ENCODE measurements at regions not wholly inside any gene's neighbourhood (a gene's known extent, or its start where the extent isn't known, plus 50 kb on each side); places are given as distances from the start of the nearest gene placed in this dataset.

DNA sequence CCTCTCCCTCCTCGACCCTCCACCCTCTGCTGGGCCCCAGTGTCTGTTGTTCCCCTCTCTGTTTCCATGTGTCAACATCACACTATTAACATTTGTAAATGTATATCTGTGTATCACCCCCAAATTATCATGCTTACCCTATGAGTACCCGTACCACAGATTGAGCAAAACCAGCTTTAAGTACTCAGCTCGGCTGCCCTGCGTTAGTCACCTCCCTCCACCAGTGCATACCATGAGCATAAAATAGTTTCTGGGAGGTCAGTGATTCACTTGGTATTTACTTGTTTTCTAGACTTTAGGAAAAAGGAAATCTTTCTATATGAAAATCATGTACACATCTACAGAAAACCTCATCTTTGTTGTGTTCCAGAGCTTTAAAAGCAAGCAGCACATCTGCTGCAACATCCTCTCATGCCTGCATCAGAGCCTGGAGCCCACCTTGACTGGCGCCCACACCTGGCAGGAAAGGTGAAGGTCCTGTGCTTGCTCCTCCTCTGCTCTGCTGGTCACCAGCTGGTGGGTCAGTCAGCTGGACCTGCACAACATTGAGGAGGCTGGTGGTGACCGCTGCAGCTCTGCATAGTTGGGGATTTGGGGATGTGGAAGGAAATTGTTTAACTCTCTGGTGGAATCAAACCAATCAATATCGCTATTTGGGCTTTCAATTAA is 214.4 kb upstream of the KLF3 start:
- TF ChIP-seq, protein P1, sequence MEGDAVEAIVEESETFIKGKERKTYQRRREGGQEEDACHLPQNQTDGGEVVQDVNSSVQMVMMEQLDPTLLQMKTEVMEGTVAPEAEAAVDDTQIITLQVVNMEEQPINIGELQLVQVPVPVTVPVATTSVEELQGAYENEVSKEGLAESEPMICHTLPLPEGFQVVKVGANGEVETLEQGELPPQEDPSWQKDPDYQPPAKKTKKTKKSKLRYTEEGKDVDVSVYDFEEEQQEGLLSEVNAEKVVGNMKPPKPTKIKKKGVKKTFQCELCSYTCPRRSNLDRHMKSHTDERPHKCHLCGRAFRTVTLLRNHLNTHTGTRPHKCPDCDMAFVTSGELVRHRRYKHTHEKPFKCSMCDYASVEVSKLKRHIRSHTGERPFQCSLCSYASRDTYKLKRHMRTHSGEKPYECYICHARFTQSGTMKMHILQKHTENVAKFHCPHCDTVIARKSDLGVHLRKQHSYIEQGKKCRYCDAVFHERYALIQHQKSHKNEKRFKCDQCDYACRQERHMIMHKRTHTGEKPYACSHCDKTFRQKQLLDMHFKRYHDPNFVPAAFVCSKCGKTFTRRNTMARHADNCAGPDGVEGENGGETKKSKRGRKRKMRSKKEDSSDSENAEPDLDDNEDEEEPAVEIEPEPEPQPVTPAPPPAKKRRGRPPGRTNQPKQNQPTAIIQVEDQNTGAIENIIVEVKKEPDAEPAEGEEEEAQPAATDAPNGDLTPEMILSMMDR (IDR thresholded peaks at IDR 0.05 in 8 of 11, conservative IDR thresholded peaks at IDR 0.05 in 3 of 11), result no peak
- no peak for TF ChIP-seq POLR2A (IDR thresholded peaks at IDR 0.05)

Data from spleen (tissue), 7 donors.